GM12875 (cell line): ENCODE measurements at regions not wholly inside any gene's neighbourhood (a gene's known extent, or its start where the extent isn't known, plus 50 kb on each side); places are given as distances from the start of the nearest gene placed in this dataset.

Experiments used
- H3K4me3 ChIP-seq: one replicate; pipeline ENCODE4 v1.5.1; 2011; ENCODE audit warnings: low read depth, low read length, control low read depth
- CTCF ChIP-seq: IDR thresholded peaks from 2 replicates; pipeline ENCODE4 v1.5.1; 2011; ENCODE audit warnings: low read depth, mild to moderate bottlenecking, control low read depth, inconsistent platforms, low read length, moderate library complexity, borderline replicate concordance; ENCODE audit not compliant: insufficient read depth

- H3K4me3 ChIP-seq: no peak overlapping the region
- TF ChIP-seq CTCF: no peak
These were observed 184.1 kb upstream of the SYT13 start for GRCh38 chr11:45470151-45470793.

GRCh38 chr11:45468267-45468856 lies 182.2 kb upstream of the SYT13 start:
- TF ChIP-seq CTCF: no peak
- no peak overlapping the region for H3K4me3 ChIP-seq

GRCh38 chr11:45463541-45463940 lies 177.4 kb upstream of the SYT13 start:
- no peak for TF ChIP-seq CTCF
- no peak overlapping the region for H3K4me3 ChIP-seq

GRCh38 chr11:45461514-45461913 lies 175.4 kb upstream of the SYT13 start:
- no peak for TF ChIP-seq CTCF
- H3K4me3 ChIP-seq: no peak overlapping the region

- no peak overlapping the region for H3K4me3 ChIP-seq
- TF ChIP-seq CTCF: no peak
These were observed 173.3 kb upstream of the SYT13 start for GRCh38 chr11:45459491-45459890.

GRCh38 chr11:45458269-45458668 lies 172.1 kb upstream of the SYT13 start:
- TF ChIP-seq CTCF: no peak
- no peak overlapping the region for H3K4me3 ChIP-seq

- no peak for TF ChIP-seq CTCF
These were observed 171.5 kb upstream of the SYT13 start for GRCh38 chr11:45457649-45458048.

More at GRCh38 chr11:45457649-45458048, 171.5 kb upstream of the SYT13 start:
- no peak overlapping the region for H3K4me3 ChIP-seq
